GM19351 (cell line): ENCODE measurements at regions not wholly inside any gene's neighbourhood (a gene's known extent, or its start where the extent isn't known, plus 50 kb on each side); places are given as distances from the start of the nearest gene placed in this dataset.
A peak's percentile ranks its signal among the peaks of the same experiment; 100 is the strongest.

Experiments used
- ATAC-seq: cut with Tn5 transposase; IDR thresholded peaks from one replicate; pipeline ENCODE4 v1.9.1; 2021; ENCODE audit warnings: mild to moderate bottlenecking, moderate library complexity; ENCODE audit not compliant: unreplicated experiment

DNA sequence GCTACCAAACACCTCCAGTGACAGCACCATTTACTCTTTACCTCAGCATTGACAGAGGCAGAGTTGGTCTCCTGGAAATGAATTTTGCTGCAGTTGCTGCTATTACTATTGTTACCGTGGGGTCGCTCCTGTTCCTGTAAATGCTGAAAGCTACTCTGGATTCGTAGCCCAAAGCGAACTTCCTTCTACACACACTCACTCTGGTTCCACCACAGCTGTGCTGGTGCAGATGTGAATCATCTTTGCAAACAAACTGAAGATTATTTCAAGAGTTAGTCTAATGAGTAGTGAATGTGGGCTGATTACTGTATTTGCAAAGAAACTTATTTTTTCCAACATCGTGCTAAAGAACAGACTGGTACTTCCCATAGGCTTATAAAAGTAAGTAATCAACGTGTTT is 304.0 kb downstream of the LPIN1 start:
- peak; percentile 38 for ATAC-seq

DNA sequence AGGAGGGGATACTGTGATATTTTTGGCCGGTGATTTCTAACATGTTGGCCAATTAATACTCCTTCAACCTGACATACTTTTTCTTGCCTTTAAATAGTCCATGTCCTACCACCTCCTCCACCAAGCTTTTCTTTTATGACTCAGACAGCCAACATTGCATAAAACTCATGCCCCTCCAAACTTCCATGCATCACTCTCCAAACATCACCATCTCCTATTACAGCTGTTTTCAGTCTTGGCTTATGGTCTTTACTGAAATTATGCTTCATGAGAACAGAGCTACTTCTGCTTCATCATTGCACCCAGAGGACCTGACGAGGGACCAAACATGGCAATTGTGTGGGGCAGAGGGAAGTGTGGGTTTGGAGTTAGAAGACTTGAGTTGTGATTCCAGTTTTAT is 305.4 kb downstream of the LPIN1 start:
- ATAC-seq = no peak

DNA sequence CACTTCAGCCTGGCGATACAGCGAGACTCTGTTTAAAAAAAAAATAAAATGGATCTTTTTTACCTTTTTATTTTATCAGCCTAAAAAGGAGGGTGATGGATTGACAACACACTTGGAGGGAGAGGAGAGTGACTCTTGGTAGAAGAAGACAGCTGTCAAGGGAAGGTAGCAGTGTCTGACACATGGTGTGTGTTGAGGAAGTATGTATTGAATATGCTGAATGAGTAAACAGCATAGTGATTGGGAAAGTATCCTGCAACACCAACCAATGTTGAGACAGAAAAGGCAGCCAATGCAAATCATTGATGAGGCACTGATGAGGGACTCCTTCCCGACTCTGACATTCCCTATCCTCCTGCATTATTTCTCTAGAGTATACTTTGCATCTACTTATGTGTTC is 306.4 kb downstream of the LPIN1 start:
- ATAC-seq = no peak

DNA sequence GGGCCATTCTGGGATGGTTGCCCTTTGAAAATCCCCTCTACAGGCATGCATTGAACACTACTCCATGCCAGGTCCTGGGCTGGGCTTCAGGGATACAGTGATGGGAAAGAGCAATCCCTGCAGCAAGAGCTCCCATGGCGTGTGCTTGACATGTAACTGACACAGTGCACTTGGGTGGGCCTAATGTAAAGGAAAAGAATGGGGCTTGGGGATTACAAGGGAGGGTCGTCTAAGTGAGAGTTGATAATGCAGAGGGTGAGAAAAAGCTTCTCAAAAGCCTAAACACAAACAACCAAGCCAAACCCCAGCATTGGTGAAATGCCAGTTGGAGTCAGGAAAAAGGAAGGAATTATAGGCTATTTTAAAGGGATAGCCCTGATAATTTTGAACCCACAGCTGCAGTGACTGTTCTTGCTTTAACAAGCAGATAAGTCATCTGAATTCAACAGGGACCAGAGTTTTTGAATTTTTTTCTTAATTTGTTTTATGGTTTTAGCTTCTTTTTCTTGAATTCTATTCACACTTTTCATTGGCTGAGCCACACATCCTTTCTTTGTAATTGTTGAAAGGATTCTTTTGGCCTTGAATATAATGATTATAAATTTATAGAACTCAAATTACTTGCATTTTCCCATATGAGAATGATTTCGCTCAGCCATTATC is 308.7 kb downstream of the LPIN1 start:
- no peak for ATAC-seq

DNA sequence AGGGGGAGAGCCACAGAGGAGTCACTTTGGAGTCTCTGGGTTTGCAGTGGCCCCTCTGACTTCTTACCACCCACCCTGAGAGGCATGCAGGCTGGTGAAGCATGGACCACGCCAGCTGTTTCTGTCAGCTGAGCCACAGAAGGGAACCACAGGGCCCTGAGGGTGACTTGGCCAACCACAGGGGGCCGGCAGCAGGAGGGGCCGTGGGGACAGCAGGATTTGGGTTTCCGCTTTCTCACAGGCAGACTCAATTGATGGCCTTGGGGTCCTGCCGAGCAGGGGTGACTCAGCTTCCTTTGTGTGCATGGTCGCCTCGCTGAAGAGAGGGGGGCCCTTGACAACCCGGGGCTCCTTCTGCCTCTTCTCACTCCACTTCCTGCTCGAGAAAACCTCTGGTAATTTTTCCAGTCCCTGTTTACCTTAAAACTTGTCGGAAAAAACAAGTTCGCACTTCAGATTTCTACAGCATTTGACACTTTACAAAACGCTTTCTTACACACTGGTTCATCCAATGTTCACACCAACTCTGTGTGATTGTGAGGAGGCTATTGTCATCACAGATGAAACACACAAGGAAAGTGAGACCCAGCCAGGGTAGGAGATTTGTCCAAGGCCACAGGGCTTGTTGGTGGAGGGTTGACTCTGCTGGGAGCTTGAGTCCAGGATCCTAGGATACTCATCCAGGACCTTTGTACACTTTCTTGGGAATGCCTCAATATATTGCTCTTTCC is 311.2 kb downstream of the LPIN1 start:
- ATAC-seq = peak; percentile 84

DNA sequence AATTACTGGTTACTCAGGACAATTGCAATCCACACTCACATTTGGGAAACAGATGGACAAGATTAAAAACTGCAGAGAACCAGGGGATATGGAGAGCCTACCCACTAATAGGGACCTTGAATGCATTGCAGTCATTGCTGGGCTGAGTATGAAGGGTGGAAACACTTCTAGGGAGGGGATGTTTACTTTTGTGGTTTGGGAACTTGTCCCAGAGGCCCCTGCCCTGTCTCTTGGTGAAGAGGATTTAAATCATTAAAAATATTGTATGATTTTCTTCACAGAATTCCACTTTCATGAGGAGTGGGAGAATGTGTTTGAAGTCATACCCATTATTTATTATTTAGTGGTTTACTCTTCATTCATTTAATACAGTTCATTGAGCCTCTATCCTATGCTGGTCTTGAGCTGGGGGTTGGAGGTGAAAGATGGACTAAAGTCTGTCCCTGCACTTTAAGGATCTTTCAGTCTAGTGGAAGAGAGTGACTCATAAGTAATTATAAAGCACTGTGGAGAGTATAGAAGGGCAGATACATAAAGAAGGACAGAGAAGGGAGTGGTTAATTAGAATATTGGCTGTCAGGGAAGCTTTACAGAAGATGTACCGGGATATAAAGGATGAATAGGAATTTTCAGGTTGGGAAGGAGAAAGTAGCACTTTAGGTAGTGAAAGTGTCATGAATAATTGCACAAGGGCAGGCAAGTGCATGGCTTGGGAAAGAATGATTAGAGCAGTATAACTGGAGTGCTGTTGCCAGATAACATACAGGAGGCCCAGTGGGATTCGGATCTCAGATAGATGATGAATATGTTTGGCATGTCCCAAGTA is 313.4 kb downstream of the LPIN1 start:
- no peak for ATAC-seq

DNA sequence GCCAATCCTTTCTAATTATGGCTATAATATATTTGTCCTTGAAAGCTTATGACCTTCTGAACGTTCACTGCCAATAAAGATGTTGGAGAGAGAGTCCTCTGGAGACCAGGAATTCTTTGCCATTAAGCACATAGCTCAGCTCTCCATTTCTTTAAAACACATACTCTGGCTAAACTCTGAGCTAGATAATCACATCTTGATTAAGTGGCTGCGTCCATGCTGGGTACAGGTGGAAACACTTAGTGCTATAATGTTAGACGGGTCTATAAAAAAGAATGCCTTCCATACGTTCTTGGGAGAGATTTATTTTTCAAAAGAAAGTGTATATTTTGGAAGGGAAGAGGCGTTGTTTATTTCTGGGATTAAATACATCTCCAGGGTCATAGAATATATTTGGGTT is 314.5 kb downstream of the LPIN1 start:
- no peak for ATAC-seq

DNA sequence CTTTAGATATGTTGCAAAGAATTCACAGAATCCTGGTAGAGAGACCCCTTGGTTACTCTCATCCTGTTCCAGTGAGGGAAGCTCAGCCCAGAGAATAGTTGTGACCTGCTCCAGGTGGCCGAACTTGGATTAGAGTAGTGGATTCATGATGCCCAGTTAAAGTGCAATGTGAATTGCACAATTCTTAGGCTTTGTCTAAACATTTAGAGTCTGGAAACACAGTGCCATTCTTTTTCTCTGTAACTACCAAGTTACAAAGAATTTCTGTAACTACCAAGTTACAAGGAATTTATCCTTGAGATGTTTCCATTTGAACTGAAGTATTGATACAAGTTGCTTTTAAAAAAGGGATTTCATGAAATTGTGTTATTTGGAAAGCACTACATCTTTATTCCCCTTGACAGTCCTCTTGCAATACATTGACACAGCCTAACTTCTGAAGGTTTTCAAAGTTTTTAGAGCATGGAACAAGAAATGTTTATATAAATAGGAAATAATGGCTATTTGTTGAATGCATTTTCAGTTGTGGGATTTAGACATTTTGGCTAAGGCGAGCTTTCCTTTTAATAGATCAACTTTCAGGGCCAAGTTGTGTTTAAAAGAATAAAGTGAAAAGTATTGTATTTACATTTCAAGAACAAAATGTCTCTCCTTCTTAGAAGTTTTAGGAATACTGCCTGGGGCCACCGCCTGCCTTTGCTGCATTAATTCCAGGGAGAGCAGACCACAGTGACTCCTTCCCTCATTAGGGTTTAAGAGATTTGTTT is 315.0 kb downstream of the LPIN1 start:
- no peak for ATAC-seq

DNA sequence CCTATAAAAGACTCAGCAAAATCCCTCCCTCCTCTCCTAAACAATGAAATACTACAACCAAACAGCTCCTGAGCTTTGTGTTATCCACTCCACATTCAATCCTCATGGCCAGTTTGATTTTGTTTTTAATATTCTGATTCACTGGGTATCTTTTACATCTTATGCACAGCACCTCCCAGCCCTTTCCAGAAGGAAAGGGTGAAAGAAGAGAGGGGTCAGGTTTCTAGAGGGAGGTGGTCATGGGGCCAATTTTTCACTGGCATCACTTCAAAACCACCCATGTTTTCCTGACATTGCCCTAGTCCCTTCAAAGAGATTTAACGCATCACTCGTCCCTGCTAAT is 315.6 kb downstream of the LPIN1 start:
- no peak for ATAC-seq

DNA sequence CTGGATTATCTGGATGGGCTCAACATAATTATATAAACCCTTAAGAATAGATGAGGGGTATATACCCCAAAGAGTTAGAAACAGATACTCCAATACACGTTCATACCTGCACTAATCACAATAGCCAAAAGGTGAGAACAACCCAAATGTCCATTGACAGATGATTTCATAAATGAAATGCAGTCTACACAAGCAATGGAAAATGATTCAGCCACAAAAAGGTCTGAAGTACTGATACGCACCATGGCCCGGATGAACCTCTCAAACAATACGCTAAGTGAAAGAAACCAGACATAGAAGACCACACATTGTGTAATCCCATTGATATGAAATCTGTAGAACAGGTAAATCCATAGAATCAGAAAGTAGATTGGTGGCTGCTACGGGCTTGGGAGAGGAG is 316.8 kb downstream of the LPIN1 start:
- ATAC-seq = no peak

DNA sequence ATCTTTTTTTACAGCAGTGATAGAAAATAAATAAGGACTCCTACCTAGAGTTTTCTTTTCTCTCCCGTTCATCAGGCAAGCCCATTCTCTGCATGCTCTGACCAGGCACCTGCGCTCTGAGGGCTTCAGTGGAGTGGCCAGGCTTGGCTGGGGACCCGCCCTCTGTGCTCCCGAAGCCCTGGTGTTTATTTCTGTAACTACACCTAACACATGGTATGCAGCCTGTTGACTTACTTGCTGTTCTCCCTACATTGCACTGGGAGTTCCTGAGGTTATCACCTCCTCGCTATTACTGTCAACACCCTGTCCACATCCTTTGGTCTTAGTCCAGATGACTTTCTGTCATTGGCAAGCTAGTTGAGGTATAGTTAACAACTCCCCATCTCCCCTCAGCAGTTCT is 317.7 kb downstream of the LPIN1 start:
- no peak for ATAC-seq

DNA sequence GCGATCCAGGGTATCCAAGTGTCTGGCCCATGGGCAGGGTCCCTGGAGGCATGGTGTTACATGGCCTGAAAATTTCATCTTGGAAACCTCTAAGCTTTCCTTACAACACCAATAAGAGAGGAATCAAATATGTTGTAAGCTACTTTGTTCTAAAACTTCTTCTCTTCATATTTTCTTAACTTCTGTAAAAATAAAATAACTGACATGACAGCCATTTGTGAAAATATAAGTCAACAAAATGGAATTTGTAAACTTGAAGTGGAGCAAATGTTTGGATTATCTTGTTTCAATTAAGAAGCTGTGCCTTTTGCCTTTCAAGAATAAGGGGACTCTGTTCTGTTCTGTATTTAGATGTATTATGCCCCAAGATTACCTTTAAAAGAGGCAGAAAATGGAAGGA is 319.7 kb downstream of the LPIN1 start:
- ATAC-seq = no peak

DNA sequence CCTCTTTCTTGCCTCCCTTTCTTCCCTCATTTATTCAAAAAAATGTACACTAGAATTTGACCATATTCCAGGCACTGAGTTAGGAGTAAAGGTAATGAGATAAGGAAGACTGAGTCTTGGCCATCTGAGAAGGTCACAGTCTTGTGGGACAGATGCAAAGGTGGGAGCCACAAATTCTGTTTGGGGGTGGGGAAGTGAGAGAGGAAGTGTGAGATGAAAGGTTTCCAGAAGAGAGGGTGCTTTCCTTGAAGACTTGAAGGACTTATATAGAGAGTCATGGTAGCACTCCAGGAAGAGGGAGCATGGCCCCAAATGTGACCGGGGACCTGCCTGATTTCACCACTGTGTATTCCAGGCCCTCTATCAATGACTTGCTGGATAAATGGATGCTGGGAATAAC is 320.6 kb downstream of the LPIN1 start:
- ATAC-seq = no peak

DNA sequence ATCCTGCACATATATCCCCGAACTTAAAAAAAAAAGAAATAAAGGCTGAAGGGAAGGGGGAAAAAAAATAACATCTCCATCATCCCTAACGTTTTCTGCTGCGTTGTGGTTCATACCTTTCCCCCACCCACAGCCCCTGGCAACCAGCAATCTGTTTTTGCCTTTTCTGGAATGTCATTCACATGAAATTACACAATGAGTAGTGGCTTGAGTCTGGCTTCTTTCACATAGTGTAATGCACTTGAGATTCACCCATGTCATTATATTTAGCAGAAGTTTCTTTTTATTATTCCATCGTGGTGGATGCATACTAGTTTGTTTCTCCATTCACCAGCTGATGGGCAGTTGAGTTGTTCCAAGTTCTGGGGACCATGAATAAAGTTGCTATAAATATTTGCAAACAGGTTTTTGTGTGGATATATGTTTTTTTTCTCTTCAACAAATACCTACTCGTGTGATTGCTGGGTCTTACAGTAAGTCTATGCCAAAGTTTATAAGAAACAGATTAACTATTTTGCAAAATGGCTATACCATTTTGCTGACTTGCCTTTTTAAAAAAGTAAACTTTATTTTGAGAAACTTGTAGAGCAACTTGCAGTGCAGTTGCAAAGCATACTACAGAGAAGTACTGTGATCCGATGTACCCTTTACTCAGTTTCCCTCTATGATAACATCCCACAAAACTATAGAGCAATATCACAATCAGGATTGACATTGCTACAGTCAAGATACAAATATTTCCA is 322.5 kb downstream of the LPIN1 start:
- ATAC-seq = no peak

DNA sequence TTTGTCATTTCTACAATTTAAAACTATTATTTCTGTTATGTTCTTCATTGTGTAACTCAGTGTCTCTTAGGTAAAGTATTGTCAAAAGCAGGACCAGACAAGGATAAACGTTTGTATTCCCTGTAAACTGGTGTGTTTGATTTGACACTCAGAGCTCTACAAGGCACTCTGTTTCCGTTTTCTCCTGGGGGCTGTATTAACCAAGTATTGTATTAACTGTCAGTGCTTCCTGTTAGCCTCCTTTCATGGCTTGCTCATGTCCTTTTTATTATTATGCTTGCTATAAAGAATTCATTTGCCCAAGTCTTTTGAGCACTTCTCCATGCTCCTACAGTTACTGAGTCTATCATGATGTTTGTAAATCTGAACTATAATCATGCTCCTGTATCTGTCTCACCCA is 323.7 kb downstream of the LPIN1 start:
- ATAC-seq = no peak

DNA sequence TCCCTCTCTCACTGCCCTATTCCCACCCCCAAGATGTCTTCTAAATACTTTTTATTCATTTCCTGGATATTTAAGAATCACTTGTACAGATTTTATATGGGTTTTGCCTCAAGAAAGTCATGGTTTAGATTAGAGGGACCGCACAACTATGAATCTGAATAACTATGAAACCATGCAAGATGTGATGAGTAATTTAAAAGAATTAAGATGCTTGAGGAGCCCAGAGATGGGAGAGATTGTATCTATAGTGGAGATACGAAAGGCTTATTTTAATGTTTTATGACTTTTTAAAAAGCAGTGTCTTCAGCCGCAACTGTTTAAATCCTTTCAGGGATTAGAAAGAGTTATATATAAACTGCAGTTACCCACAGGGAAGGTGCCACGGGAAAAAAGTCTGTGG is 324.1 kb downstream of the LPIN1 start:
- peak; percentile 31 for ATAC-seq

DNA sequence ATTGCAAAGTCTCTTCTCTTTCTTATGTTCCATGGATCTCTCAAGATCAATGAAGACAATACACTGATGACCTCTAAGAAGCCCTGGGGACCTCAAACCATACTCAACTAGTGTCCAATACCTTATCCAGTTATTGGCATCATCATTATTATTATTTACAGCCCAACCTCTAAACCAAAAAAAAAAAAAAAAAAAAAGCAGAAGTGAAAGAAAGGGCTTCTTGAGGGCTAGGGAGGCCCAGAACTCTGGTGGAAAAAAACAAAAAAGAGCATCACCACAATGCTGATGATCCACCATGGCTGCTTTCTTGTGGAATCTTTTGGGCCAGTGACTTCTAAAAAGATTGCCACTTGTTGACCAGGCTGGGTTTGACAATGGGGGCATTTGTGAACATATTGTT is 324.9 kb downstream of the LPIN1 start:
- ATAC-seq = peak; percentile 71

DNA sequence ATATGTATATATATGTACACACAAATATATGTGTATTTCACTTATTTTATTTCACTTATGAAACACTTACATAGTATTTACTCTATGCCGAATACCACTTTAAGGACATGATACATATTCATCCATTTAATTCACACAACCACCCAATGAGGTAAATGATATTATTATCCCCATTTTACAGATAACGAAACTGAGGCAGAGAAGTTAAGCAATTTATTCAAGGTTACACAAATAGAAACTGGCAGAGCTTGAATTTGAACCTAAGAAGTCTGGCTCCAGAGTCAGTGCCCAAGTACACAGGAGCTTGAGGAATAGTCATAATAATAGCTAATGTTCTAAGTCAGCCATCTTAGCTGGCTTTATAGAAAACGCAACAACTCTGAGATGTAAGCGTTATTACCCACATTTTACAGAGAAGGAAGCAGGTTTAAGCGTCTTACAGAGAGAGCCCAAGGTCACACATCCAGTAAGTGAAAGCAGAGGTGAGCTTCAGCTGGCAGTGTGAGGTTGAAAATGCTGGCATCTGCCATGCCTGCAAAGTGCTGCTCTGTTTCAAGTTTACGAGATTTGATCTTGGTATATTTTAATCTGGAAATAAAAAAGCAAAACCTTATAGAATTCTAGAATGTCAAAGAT is 326.9 kb downstream of the LPIN1 start:
- ATAC-seq = no peak

DNA sequence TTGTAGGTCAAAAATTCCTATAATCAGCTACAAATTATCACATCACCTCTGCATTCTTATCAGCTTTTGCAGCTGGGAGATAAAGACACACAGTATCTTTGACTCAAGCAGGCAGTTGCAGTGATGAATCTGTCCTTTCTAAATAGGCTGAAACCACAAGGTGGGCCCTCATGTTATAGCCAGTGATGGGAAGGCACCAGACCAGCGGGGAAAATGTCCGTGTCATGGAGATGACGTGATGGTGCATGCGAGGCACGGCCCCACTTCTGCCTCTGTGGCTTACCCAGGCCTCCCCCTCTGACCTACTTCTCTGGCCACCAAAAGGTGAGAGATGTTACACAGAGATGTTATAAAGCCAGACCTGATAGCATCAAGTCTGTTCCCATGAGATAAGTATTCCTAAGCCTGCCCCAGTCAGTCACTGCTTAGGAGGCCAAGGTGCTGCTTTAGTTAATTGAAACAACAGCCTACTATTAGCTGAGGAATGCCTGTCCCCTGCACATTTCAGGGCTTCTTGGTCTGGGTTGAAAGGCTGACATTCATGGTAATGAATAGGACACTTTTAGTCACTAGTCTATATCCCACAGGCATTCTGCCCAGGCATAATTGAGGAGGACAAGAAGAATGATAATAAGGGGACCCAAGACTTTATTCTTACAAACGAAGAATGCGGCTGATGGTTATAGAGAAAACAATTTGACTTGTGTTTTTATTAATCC is 327.9 kb downstream of the LPIN1 start:
- ATAC-seq = peak; percentile 37

DNA sequence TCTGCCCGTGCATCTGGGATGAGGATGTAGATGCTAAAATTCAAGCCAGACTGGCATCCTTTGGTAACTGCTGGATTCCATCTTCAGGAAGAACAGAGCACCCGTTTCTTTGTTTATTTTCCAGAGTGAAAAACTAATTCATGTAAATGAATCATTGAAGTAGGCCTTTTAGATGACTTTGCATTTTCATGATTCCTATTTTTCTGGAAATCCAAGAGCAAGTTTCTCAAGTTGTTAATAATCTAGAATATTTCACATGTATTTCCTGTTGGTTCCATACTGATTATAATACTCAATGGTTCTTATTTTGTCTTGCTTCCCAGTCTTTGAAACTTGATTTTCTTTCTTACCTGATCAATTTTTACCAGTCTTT is 328.4 kb downstream of the LPIN1 start:
- no peak for ATAC-seq
